T1000 (cell line): ENCODE measurements at regions not wholly inside any gene's neighbourhood (a gene's known extent, or its start where the extent isn't known, plus 50 kb on each side); places are given as distances from the start of the nearest gene placed in this dataset.

Source experiments
- DNase-seq: peaks from one replicate; lab custom pipeline; 2025; ENCODE audit warnings: mixed read lengths; lab: John Stamatoyannopoulos, UW

GRCh38 chr3:83302091-83302490 lies 1540.6 kb upstream of the GBE1 start:
- no peak for DNase-seq

DNA sequence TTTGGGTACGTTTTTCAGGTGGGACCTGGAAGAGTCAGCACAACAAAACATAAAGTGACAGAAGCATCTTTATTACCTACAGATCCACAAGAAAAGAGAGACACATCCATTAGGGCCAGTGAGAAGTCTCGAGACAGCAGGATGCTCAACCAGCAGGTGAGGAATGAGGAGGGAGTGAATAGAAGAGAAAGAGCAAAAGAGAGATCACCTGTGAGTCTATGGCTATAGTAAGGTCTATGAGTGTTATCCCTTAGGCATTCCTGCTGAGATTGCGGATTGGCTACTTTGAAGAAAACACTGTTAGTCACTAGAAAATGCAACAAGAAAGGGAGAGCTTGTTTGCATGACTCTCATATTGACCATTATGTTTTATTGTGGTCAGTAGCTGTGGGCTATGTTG lies 1556.2 kb upstream of the GBE1 start:
- no peak for DNase-seq

- DNase-seq, result no peak
Observed at GRCh38 chr3:83320726-83321125, 1559.3 kb upstream of the GBE1 start.

- DNase-seq, result no peak
Observed at GRCh38 chr3:83321457-83321856, 1560.0 kb upstream of the GBE1 start.

DNA sequence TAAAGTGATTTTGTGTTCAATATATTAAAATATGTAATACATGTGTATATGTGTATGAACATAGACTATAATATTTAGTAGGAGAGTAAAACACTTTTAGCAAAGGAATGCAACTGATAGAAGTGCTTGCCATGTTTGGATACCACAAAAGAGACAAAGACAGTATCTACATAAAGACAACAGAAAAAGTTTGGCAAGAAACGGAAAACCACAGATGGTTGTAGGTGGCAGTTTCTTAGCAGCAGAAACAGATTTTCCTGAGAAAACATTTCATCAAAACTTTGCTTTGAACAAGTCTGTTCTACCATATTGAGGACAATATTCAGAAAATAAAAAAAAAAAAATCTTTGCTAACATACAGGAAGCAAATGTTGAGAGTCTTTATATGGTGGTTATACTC lies 1560.4 kb upstream of the GBE1 start:
- no peak for DNase-seq

DNA sequence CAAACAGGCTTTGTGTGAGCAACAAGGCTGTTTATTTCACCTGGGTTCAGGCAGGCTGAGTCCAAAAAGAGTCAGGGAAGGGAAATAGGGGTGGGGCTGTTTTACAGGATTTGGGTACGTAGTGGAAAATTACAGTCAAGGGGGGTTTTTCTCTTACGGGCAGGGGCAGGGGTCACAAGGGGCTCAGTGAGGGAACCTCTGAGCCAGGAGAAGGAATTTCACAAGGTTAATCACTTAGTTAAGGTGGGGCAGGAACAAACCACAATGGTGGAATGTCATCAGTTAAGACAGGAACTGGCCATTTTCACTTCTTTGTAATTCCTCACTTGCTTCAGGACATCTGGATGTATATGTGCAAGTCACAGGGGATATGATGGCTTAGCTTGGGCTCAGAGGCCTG lies 1592.8 kb upstream of the GBE1 start:
- DNase-seq, result no peak

GRCh38 chr3:83393276-83393675 lies 1565.5 kb upstream of the CADM2 start:
- DNase-seq, result no peak

DNA sequence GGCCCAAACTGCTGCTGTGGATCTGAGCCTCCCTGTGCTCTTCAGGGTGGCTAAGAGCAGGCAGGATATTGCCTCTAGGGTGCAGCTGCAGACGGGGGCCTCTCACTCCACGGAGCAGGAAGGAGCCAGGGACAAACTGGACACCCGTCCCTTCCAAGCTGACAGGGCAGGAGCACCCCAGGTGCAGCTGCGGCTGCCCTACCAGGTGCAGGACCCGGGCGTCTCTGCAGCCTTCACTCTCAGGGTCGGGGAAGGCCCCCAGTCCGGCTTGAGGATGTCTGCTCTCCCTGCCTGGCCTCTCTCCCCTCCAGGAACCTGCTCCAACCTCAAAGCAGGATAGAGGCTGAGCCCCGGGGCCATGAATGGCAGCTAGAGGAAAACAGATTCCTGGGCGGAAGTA lies 1554.9 kb upstream of the CADM2 start:
- no peak for DNase-seq

GRCh38 chr3:83426300-83426699 lies 1532.5 kb upstream of the CADM2 start:
- no peak for DNase-seq

- DNase-seq, result no peak
Observed at GRCh38 chr3:83434880-83435587, 1523.8 kb upstream of the CADM2 start.

- no peak for DNase-seq
Observed at GRCh38 chr3:83438188-83438587, 1520.6 kb upstream of the CADM2 start.

DNA sequence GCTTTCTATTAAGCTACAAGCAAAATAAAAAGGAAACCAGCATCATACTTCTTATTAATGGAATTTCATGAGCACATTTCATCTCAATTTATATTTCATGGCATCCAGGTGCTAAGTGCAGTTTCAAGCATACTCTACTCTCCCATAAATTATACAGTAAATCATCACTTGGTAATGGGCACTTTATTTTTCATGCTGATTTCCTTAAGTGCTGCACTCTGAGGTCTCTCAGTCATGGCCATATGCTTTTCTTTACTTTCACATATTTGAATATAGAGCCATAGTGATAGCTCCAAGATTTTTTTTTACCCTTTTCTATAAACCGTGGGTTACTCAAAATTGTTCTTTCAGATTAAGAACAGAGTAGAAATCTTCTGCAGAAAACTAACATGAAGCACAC lies 1505.7 kb upstream of the CADM2 start:
- DNase-seq, result no peak

DNA sequence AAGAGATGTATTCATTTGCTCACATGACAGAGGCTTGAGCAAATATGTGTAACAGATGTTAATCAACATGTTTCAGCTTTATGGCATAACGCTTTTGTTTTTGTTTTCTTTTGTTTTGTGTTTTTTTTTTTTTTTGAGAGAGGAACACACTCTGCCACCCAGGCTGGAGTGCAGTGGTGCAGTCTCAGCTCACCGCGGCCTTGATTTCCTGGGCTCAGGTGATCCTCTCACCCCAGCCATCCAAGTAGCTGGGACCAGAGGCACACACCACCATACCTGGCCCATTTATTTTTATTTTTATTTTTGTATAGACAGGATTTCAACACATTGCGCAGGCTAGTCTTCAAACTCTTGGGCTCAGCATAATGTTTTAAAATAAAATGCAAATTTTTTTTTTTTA lies 1504.4 kb upstream of the CADM2 start:
- DNase-seq, result no peak

GRCh38 chr3:83457551-83457950 lies 1501.2 kb upstream of the CADM2 start:
- no peak for DNase-seq

DNA sequence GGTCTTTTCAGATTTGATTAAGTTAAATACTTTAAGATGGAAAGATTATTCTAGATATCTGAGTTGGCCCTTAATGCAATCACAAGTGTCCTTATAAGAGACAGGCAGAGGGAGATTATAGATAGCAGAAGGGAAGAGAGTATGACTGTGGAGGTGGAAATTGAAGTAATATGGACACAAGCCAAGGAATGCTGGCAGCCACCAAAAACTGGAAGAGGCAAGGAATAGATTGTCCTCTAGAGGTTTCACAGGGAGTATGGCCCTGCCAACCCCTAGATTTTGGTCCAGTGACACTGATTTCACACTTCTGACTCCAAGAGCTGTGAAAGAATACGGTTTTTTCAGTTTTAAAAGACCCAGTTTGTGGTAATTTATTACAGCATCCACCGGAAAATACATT lies 1498.7 kb upstream of the CADM2 start:
- no peak for DNase-seq

- no peak for DNase-seq
Observed at GRCh38 chr3:83461411-83461810, 1497.4 kb upstream of the CADM2 start.

GRCh38 chr3:83477563-83477962 lies 1481.2 kb upstream of the CADM2 start:
- no peak for DNase-seq

DNA sequence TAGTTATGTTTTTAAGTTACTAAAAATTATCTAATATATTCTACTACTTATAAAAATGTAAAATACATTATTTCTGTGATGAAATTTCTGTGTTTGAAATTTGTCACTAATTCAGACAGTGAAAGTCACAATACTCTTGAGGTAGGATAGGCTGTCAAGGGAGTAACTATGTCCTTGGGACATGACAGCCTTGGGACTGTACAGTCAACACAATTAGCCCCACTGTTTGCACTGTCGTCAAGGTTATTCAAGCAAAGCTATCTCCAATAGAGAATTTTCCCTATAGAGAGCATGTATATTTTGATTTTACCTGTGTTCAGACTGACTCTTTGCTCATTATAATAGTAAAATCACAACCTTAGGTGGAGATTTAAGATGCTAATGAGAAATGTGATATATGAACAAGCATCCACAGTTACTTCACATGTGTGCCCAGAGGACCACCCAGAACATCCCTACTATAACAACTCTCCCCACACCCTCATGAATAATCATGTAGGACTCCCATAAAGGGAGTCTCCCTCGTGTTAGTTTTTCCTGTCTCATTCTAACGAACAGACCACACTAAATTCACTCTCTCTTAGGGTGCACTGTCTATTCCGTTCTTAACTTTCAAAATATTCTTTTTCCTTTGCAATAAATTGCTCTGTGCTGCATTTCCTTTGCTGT lies 1476.3 kb upstream of the CADM2 start:
- DNase-seq, result no peak

- no peak for DNase-seq
Observed at GRCh38 chr3:83496462-83496861, 1462.3 kb upstream of the CADM2 start.

DNA sequence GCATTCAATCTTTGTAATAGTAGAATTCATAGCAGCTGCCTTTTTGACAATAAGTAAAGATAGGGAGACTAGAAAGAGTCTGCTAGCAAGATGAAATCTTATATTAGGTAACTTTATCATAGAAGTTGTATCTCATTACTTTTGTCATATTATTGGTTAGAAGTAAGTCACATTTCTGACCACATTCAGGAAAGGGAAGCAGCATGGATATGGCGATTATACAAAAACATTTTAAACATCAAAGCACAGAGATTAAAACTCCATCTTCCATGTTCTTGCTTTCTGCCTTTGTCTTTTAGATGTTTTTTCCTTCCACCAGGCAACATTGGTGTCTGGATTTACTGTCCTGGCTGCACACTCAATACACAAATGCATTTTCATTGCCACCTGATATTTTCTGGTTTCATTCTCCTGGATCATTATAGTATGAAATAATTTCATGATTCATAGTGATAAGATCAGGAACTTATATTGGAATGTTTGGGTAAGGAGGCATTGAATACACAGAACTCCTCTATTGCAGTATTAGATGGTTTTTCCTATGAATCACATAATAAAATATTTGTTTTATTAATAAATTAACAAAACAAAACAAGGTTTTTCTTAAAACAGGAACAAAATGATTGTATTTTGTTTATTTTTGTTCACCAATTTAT lies 1460.3 kb upstream of the CADM2 start:
- DNase-seq, result no peak

DNA sequence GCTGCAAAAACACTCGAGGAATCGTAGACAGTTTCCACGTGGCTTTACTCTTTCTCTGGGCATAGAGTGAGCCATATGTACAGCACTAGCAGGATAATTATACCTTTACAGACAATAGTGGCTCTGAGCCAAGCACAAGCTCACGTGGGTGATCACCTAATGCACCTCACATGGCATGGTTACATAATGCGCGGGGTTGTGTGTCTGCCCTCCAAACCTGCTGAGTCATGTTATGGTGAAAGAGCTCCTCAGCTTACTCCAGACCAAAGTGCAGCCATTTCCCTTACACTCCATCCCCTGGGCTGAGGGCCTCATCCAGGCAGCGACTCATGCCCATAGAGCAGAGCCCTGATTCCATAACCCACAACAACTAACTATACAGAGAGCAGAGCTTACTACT lies 1458.4 kb upstream of the CADM2 start:
- DNase-seq, result peak; percentile 15

- no peak for DNase-seq
Observed at GRCh38 chr3:83500931-83501330, 1457.9 kb upstream of the CADM2 start.

DNA sequence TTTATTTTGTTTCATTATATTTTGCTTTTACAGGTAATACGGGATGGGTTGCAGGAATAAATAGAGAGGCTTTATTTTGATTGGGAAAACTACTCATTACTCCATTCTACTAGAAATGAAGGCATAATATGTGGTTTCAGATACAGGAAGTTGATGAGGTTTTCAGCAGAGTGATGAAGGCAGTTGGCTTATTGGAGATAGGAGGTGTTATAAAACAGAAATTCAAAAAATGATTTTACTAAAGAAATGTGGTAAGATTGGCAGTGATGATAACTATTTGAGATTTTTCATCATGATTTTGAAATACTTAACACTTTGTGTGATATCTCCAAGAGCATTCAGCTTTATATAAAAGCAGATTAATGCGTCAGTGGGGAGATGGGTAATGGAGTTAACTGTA lies 1445.7 kb upstream of the CADM2 start:
- no peak for DNase-seq
